GM23248 (cell line): ENCODE measurements at regions not wholly inside any gene's neighbourhood (a gene's known extent, or its start where the extent isn't known, plus 50 kb on each side); places are given as distances from the start of the nearest gene placed in this dataset.

Source experiments
- DNase-seq: peaks from one replicate; pipeline ENCODE4 v3.0.0-alpha.2; 2015
- H2AFZ ChIP-seq: fragments of 200-600 bp; sonication (generic); 2 replicates; pipeline ENCODE4 v1.6.1; 2016; ENCODE audit warnings: antibody characterized with exemption
- H3F3A ChIP-seq: fragments of 200-600 bp; sonication (generic); 2 replicates; pipeline ENCODE4 v1.6.1; 2016; ENCODE audit warnings: mild to moderate bottlenecking, antibody characterized with exemption, mixed run types; ENCODE audit not compliant: insufficient read depth
- H3K27ac ChIP-seq: fragments of 200-600 bp; sonication (generic); 2 replicates; pipeline ENCODE4 v1.5.1; 2016; ENCODE audit warnings: mild to moderate bottlenecking
- H3K27me3 ChIP-seq: fragments of 200-600 bp; sonication (generic); replicated peaks from 2 replicates; pipeline ENCODE4 v1.6.1; 2016; ENCODE audit warnings: mild to moderate bottlenecking; ENCODE audit not compliant: insufficient read depth
- H3K36me3 ChIP-seq: fragments of 200-600 bp; sonication (generic); 2 replicates; pipeline ENCODE4 v1.6.1; 2016; ENCODE audit warnings: low read depth, mild to moderate bottlenecking
- H3K4me1 ChIP-seq: fragments of 200-600 bp; sonication (generic); 2 replicates; pipeline ENCODE4 v1.6.1; 2016; ENCODE audit warnings: mild to moderate bottlenecking; ENCODE audit not compliant: insufficient read depth
- H3K4me2 ChIP-seq: fragments of 200-600 bp; sonication (generic); one replicate; pipeline ENCODE4 v1.6.1; 2016; ENCODE audit warnings: mild to moderate bottlenecking; ENCODE audit not compliant: unreplicated experiment
- H3K4me3 ChIP-seq: fragments of 200-600 bp; sonication (generic); 2 replicates; pipeline ENCODE4 v1.5.1; 2016; ENCODE audit warnings: mild to moderate bottlenecking
- H3K79me2 ChIP-seq: fragments of 200-600 bp; sonication (generic); 2 replicates; pipeline ENCODE4 v1.6.1; 2016; ENCODE audit warnings: mild to moderate bottlenecking; ENCODE audit not compliant: insufficient read depth
- H3K9ac ChIP-seq: fragments of 200-600 bp; sonication (generic); 2 replicates; pipeline ENCODE4 v1.6.1; 2016; ENCODE audit warnings: mild to moderate bottlenecking
- H3K9me2 ChIP-seq: fragments of 200-600 bp; sonication (generic); 2 replicates; pipeline ENCODE4 v1.6.1; 2016; ENCODE audit warnings: mixed run types, mild to moderate bottlenecking, moderate library complexity; ENCODE audit not compliant: insufficient read depth
- H3K9me3 ChIP-seq: fragments of 200-600 bp; sonication (generic); one replicate; pipeline ENCODE4 v1.6.1; 2017; ENCODE audit warnings: low read depth
- H4K20me1 ChIP-seq: fragments of 200-600 bp; sonication (generic); 2 replicates; pipeline ENCODE4 v1.6.0; 2016; ENCODE audit not compliant: insufficient read depth
- EZH2 ChIP-seq: fragments of 200-600 bp; sonication (generic); IDR thresholded peaks from 2 replicates; pipeline ENCODE4 v1.6.1; 2018; ENCODE audit warnings: antibody characterized with exemption, mild to moderate bottlenecking; ENCODE audit not compliant: insufficient read depth, poor library complexity, severe bottlenecking
- EZH2phosphoT487 ChIP-seq: fragments of 200-600 bp; sonication (generic); IDR thresholded peaks from 2 replicates; pipeline ENCODE4 v1.6.1; 2018; ENCODE audit warnings: antibody characterized with exemption, moderate library complexity, mild to moderate bottlenecking, low read depth; ENCODE audit not compliant: insufficient read depth
- WGBS, 2 experiments: methylation state at CpG; one replicate each; pipeline ENCODE4 v1.1.6; 2015 to 2017; ENCODE audit warnings: low lambda C conversion rate in 2 of 2, low coverage in 1 of 2; ENCODE audit errors: missing lambda C conversion rate in 2 of 2; 5-methylcytosine and 5-hydroxymethylcytosine counted together
- in situ Hi-C: fragments of 300-500 bp; cut with MboI; formaldehyde crosslinking; loops from 2 replicates; pipeline ENCODE4 v1.15.0; 2020

GRCh38 chr11:57085611-57086010 lies 96.1 kb upstream of the LRRC55 start:
- no peak overlapping the region for H2AFZ ChIP-seq
- H3K79me2 ChIP-seq = no peaks in the 10 kb centered on the region
- no peak overlapping the region for H3K4me3 ChIP-seq
- H3K9ac ChIP-seq = no peak overlapping the region
- no peak overlapping the region for H3K4me2 ChIP-seq
- H3K4me1 ChIP-seq = peaks cover 6% of the 10 kb centered on the region; the same call in 1 of the 2 replicates
- no peak overlapping the region for H3K27ac ChIP-seq
- DNase-seq = peak; percentile 30
- H3F3A ChIP-seq = no peaks in the 10 kb centered on the region
- H3K9me2 ChIP-seq = no peaks in the 10 kb centered on the region
- no peaks in the 10 kb centered on the region for H4K20me1 ChIP-seq
- WGBS, 2 experiments = 0 to 3% methylated on average over 1 of the region's 1 CpG
- TF ChIP-seq EZH2 (no peak), EZH2phosphoT487 (no peak)
- H3K9me3 ChIP-seq = no peaks in the 10 kb centered on the region
- peaks cover 40% of the 10 kb centered on the region for H3K27me3 ChIP-seq
- H3K36me3 ChIP-seq = no peaks in the 10 kb centered on the region
- in situ Hi-C loops = no loop called here

- H3K4me3 ChIP-seq = no peak overlapping the region
- H3K27ac ChIP-seq = no peak overlapping the region
- H4K20me1 ChIP-seq = no peaks in the 10 kb centered on the region
- in situ Hi-C loops = no loop called here
- no peak overlapping the region for H3K4me2 ChIP-seq
- no peaks in the 10 kb centered on the region for H3K36me3 ChIP-seq
- no peak for DNase-seq
- no peaks in the 10 kb centered on the region for H3K9me2 ChIP-seq
- H3K4me1 ChIP-seq = peaks cover 6% of the 10 kb centered on the region; the same call in 1 of the 2 replicates
- peaks cover 58% of the 10 kb centered on the region for H3K27me3 ChIP-seq
- no peak overlapping the region for H2AFZ ChIP-seq
- TF ChIP-seq EZH2 (no peak), EZH2phosphoT487 (no peak)
- no peaks in the 10 kb centered on the region for H3K79me2 ChIP-seq
- H3F3A ChIP-seq = no peaks in the 10 kb centered on the region
- no peak overlapping the region for H3K9ac ChIP-seq
- no peaks in the 10 kb centered on the region for H3K9me3 ChIP-seq
- WGBS, 2 experiments = 0 to 4% methylated on average over 1 of the region's 1 CpG
Measured at GRCh38 chr11:57087991-57088390, 93.8 kb upstream of the LRRC55 start.

GRCh38 chr11:57092028-57092698 lies 89.6 kb upstream of the LRRC55 start:
- Histone ChIP-seq H3K4me3 (no peak overlapping the region), H3K9ac (no peak overlapping the region), H3K36me3 (no peaks in the 10 kb centered on the region), H4K20me1 (no peaks in the 10 kb centered on the region), H3K9me3 (no peaks in the 10 kb centered on the region), H3F3A (no peaks in the 10 kb centered on the region), H3K4me1 (no peaks in the 10 kb centered on the region; the same call in 1 of the 2 replicates), H3K79me2 (no peaks in the 10 kb centered on the region), H3K9me2 (no peaks in the 10 kb centered on the region), H3K27ac (no peak overlapping the region), H3K4me2 (no peak overlapping the region), H2AFZ (no peak overlapping the region), H3K27me3 (peaks cover 49% of the 10 kb centered on the region)
- no peak for DNase-seq
- in situ Hi-C loops = no loop called here
- TF ChIP-seq EZH2 (no peak), EZH2phosphoT487 (no peak)
- whole genome bisulfite sequencing, 2 experiments = 57 to 67% methylated on average over 8 to 9 of the region's 9 CpGs

DNA sequence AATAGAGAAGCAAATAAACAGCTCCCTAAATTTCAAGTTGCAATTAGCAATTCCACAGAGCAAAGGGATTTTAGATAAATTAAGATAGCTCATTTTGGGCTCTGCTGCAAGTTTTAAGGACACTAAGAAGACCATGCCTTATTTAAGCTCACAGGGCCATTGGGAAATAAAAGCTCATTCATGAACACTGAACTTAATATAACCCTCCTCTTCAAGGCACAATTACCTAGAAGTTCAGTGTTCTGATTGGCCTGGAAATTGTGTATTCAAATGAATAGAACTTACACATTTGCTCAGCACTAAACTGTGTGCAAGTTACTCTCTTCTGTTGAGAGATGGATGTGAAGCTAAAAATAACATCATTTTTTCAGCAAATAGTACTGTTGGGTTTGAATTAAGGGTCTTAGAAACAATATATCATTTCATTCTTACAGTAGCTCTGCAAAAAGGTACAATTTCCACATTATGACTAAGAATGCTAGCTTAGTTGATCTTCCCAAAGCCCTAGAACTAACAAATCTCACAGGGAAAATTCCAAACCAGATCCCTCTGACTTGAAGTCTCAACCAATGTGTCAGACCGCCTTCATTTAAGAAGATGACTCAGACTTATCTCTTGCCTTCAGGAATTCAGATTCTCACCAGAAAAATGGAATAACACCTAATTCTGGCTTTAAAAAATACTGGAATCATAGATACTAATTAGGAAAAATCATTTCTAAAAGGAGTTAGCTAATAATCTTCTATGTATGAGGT lies 87.4 kb upstream of the LRRC55 start:
- H3F3A ChIP-seq = no peaks in the 10 kb centered on the region
- no peak overlapping the region for H3K9ac ChIP-seq
- no peaks in the 10 kb centered on the region for H3K9me2 ChIP-seq
- H3K4me3 ChIP-seq = no peak overlapping the region
- peak; percentile 54 for DNase-seq
- H4K20me1 ChIP-seq = no peaks in the 10 kb centered on the region
- H3K4me1 ChIP-seq = no peaks in the 10 kb centered on the region; the same call in 1 of the 2 replicates
- no peaks in the 10 kb centered on the region for H3K9me3 ChIP-seq
- TF ChIP-seq EZH2 (no peak), EZH2phosphoT487 (no peak)
- H3K79me2 ChIP-seq = no peaks in the 10 kb centered on the region
- no peak overlapping the region for H2AFZ ChIP-seq
- peaks cover 30% of the 10 kb centered on the region for H3K27me3 ChIP-seq
- in situ Hi-C loops = no loop called here
- WGBS, 2 experiments = 27 to 52% methylated on average over 1 of the region's 1 CpG
- no peak overlapping the region for H3K4me2 ChIP-seq
- no peak overlapping the region for H3K27ac ChIP-seq
- no peaks in the 10 kb centered on the region for H3K36me3 ChIP-seq
